Stimulated activated CD4-positive, alpha-beta T cell treated with anti-CD3 and anti-CD28 coated beads, Interleukin-4, amount 100 ng/mL, for 24 hours (primary cell): ENCODE measurements at regions not wholly inside any gene's neighbourhood (a gene's known extent, or its start where the extent isn't known, plus 50 kb on each side); places are given as distances from the start of the nearest gene placed in this dataset.
"Not testable (repeated sequence)": the region's sequence is repeated elsewhere in the genome, so short reads cannot be mapped to it uniquely, and the experiment has no call there.

Experiments
- DNase-seq: peaks from one replicate; pipeline ENCODE4 v3.0.0-alpha.2; 2020

DNA sequence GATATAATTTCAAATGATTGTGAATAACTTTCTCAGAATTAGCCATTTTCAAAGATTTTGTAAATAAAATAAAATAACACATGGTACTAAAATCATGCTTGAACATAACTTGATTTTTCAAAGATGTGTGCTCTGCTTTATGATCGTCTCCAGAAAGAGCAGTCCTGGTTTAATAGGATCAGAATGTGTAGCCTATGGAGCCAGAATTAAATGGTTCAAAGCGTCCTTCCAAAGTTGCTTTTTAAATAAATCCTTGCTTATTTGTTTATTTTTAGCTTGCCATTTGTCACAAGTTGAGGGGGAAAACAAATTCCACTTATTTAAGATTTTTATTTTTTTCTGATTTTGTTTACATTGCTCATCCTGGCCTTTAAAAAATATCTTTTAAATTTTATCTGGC is 123.7 kb upstream of the SPRED1 start:
- no peak for DNase-seq

DNA sequence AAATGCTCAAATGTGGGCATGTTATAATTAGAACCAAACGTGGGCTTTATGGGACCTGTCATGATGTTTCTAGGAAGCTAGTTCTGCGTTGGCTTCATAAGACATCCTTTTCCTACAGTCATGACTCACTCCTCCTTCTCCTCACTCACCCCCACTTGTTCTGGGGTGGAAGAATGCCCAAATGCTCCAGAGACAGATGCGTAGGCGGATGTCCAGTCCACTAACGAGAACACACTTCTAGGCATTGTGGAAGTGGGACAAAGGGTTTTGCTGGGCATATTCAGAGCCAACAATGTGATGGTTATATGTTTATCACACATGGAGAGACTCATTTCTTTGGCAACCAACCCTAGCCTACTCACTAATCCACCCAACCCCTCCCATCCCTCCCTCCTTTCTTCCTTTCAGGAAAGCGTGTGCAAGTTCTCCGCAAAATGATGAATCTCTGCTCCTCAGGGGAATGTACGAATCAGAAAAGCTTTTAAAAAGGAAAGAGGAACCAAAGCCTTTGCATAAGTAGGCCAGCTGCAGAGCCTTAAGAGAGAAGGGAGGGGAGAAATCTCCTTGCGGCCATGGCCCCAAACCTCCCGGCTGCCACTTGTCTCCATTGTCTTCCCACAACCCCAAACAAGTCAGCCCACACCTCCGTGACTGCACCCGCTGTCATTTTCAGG is 123.0 kb upstream of the SPRED1 start:
- no peak for DNase-seq

DNA sequence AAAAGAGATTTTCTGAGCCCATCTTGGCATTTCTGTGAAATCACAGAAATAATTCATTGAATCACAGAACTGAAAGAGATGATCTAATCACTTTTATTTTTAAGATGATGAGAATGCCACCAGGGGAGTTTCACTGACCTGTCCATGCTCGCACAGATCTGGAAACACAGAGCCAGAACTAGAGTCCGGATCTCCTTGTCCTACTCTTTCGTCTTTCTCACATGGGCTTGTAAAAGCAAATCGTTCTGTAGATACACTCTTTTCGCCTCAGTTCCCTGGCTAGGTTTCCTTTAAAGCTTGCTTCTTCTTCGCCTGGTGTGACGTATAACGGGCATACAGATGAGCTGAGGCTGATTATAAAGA is 122.5 kb upstream of the SPRED1 start:
- no peak for DNase-seq

DNA sequence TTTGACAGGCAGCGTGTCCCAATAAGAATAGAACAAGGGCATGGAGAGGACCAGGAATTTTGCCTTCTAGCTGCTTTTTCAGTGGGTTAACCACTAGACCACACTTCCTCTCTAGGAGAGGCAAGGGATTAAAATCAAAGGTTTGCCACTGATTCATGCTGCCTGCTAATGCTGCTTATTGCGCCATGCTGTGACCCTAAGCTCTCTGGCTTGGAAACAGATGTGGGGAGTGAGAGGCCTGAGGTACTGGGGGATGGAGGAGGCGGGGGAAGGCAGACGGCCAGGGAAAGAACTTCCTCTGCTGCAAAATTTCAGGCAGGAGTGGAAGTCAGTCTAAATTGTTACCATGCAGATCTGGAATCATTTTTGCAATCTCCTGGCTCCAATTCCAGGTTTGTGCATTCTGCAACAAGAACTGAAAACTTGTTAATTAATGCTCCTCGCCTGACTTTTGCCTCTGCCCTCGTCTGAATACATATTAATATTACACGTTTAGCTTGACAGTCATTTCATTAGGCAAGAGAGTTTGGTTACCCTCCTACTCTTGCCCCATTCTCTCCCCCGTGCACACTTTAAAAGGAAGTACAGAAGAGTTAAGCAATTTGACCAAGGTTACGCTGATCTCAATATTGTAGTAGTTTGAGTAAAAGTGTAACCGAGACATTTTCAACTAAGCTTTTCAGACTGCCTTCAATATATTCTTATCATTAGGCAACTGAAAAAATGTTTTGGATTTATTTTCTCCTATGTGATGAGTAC is 121.7 kb upstream of the SPRED1 start:
- no peak for DNase-seq

DNA sequence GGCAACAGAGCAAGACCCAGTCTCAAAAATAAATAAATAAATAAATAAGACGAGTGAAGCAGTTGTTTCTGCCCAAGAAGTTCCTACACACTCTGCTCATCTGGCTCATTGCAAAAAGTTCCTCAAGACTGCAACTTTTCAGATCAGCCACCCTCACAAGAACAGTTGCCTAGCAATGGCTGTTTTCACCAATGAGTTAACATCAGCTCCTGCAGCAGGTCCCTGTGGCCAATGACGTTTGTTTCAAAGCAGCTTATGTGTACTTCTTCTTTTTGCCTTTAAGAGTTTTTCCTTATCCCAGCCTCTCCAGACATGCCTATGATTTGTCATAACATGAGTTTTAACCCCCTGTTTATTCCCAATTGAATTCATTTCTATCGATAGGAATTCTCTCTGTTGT is 118.4 kb upstream of the SPRED1 start:
- DNase-seq: no peak

DNA sequence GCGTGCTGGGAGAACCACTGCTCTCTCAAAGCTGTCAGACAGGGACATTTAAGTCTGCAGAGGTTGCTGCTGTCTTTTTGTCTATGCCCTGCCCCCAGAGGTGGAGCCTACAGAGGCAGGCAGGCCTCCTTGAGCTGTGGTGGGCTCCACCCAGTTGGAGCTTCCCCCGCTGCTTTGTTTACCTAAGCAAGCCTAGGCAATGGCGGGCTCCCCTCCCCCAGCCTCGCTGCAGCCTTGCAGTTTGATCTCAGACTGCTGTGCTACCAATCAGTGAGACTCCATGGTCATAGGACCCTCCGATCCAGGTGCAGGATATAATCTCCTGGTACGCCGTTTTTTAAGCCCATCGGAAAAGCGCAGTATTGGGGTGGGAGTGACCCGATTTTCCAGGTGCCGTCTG is 110.4 kb upstream of the SPRED1 start:
- not testable (repeated sequence) for DNase-seq

DNA sequence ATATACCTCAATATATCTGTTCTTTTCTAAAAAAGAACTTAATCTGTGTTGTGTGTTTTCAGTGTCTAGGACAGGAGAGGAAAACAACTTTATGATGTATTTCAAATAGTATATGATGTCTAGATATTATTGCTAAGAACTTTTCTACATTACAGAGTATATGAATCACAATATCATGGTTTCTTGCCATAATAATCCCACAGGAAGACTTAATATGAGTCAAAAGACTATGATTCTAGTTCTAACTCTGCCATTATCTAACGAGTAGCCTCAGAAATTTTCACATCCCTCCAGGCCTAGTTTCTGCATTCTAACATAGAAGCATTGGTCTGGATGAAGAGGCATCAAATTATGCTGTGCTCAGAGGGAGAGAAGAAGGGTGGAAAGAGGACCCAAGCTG is 107.7 kb upstream of the SPRED1 start:
- no peak for DNase-seq

DNA sequence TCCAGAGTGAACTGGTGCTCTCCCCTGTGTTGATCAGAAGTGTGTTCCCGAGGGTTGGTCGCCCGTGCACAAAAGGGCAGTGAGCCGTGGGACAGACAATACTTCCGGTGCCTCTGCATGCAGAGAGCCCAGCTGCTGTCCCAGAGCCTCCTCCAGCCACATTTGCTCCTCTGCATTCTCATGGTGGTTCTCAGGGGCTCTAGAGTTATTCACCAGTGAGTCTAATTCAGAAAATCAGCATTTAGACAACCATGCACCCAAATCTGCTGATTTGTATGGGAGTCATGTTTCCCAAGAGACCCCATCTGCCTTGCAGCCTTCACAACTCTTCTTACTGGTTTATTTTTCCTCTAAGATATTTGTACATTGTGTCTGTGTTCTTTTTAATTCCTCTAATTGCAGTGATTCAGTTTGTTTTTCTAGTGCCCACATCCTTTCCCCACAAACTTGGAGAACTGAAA is 107.0 kb upstream of the SPRED1 start:
- DNase-seq: no peak

DNA sequence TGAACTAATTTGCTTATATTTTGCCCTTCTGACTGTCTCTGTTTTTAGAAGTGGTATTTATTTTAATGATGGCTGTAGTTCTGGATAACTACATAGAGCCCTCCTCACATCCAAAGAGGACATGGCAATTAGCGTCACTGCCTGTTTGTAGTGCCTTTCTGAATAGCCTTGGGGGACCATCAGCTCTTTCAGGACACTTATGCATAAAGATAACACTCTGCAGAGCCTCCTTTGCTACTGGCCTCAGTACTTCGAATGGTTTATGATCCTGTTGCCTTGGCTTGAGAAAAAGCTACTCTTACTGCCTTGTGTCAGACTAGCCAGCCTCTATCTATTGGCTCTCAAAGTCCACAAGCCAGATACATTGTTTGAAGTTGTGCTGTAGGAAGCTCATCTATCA is 105.4 kb upstream of the SPRED1 start:
- DNase-seq: no peak

DNA sequence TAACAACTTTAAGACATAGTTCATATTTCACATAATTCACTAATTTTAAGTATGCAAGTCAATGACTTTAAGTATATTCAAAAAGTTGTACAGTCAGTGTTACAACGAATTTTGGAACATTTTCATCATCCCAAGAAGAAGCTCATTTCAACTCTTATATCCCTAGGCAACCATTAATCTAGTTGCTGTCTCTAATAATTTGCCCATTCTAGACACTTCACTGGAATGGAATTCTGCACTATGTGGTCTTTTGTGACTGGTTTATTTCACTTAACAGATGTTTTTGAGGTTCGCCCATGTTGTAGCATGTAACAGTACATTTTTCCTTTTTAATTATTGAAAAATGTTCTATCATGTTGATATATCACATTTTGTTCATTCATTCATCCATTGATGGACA is 104.2 kb upstream of the SPRED1 start:
- no peak for DNase-seq

DNA sequence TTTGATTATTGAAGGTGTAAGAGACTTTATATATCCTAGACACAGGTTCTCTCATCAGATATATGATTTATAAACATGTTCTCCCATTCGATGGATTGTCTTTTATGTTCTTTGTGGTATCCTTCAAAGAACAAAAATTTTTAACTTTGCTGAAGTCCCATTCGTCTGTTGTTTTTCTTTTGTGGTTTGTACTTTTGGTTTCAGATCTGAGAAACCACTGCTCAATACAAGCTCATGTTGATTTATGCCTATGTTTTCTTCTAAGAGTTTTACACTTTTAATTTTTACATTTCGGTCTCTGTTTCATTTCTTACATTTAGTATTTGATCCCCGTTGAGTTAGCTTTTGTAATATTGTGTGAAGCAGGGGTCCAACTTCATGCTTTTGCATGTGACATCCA is 103.3 kb upstream of the SPRED1 start:
- no peak for DNase-seq

DNA sequence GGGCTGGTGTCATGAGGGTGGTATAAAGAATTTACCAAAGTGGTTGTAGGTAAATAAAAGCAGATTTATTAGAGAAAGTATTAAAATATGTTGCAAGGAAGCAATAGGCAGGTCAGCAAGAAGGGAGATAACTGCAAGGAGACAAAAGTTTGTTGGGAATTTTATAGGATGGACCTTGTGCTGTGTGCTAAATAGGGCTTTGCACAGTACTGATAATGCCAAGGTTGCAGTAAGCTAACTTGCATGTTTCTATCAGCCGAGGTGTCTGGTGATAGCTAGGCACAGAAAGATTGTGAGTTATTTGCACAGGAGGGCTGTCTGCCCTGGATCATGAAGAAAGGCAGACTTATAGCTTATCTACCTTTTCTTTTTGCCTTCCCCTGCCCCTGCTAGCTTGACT is 102.5 kb upstream of the SPRED1 start:
- DNase-seq: no peak

DNA sequence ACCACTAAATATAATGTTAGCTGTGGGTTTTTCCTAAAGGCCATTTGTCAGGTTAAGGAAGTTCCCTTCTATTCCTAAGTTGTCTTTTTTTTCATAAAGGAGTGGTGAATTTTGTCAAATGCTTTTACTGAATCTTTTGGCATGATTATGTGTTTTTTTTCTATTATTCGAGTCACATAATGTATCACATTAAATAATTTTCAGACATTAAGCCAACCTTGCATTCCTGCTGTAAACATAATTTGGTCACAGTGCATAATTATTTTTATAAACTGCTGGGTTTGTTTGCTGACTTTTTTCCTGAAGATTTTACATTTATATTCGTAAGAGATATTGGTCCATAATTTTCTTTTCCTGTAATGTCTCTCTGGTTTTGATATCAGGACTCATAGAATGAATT is 101.8 kb upstream of the SPRED1 start:
- no peak for DNase-seq

DNA sequence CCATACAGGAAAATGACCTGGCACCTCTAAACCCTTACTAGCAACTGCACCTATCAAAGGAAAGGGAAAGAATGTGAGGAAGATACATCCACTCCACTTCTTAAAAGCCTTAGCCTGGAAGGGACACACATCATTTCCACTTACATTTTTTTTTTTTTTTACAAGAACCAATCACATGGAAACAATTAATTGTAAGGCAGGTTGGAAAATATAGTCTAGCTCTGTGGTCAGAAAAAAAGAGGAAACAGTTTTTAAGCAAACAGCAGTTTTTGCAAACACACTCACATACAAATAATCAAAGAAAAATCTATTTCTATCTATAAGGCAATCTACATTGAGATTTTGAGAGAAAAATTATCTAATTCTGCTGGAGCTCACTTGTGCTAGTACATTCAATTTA is 98.9 kb upstream of the SPRED1 start:
- no peak for DNase-seq

DNA sequence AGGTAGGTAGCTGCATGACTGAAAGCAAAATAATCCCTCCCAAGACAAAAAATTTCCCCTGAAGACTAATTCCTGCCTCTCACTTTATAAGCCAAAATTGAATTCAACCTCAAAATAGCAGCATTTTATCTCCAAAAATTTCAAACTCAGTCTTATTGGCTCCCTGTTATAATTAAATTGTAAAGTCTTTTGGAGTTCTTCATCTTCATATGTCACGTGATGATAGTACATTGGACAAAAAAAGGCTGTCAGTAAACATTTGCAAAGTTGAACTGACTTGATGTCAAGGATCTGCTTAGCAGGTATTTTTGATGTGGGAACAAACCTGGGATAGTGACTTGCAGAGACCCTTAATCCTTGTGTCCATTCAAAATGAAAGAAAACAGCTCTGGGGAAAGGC is 98.4 kb upstream of the SPRED1 start:
- DNase-seq: no peak

DNA sequence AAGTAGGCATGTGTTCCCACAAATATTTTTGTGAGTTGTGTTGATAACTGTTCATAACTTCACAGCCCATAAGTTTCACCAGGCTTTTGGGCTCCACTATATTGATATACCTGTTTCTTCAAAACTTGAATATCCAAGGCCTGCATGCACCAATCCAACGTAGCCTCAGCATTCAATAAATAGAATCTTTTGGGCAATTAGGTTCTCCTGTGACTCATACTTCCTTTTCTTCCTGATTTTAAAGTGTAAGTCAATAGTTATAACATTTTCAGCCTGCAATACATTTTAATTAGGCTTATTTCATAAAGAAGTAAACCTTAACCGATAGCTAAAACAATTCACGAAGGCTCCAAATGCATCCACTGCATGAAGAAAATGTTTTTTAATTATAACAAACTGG is 97.8 kb upstream of the SPRED1 start:
- no peak for DNase-seq

DNA sequence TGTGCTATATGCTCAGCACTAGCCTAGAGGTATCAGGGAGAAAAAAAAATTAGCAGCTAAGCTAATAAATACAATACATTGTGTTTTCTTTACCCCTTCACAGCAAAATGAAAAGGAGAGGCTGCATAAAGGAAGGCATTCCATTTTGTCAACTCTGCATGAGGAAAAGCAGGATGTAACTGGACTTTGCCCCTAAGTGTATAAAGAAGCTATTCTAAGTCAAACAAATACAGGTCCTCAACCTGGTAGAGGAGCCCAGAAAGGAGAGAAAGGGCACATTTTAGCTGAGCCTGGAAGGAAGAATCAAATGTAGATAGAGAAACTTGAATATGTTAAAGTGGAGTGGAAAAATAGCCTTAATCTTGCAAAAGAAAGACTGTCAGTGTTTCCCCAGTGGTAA is 89.0 kb upstream of the SPRED1 start:
- DNase-seq: no peak

DNA sequence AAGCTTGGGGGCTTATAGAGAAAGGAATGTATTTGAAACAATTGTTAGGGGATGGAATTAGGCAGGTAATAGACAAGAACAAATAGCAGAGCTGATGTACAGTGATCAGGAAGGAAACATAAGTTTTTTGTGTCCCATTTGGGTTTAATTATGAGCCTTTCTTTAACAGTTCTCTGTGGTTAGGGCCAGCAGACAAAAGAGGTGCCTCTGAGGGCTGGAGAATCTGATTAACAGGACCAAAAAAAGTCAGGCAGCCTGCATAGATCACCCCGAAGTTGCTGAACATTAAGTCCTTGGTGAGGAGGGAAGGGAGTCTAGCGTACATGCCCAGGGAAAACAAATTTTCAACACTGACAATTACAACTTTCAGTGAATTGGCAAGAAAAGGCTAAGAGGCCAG is 88.6 kb upstream of the SPRED1 start:
- no peak for DNase-seq

DNA sequence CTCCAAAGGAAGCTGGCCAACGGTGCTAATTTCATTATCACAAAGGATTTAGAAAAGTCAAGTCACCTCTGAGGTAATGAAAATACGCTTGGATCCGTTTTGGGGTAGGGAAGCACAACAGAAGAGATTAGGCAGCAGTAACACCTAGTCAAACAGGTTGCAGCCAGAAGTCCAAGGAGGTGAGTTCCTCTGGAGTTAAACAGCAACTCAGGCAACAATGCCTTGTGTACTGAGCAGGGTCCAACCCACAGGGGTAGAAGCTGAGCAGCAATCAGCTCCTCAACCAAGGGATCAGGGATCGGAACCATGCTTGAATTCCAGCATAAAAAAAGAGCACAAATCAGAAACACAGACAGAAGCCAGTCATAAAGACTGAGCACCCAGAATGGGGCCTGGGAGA is 88.1 kb upstream of the SPRED1 start:
- DNase-seq: no peak

DNA sequence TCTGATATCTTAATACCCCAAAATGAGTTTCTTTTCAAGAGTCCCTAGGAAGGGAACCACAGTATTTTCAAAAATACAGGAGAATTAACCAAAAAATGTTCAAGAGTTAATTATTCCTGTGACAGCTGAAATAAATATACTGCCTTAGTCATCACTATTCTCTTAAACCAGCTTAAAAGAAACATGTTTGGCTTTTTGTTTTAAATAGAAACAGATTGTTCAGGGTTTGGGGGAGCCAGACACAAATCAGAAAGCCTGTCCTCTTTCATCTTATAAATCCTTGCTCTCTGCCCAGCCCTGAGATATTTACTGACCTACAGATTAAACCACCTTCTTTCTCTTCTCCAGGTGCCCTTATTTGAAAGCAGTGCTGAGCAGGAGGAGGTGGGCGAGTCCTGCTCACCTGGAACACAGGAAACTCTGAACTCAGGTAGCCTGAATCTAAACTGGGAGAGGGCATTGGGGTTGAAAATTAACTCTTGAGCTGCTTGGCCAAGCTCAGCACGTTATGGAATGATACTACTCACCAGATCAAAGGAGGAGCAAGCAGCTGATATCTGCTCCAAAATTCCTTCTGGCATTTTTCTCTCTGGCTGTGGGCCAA is 84.1 kb upstream of the SPRED1 start:
- DNase-seq: no peak

DNA sequence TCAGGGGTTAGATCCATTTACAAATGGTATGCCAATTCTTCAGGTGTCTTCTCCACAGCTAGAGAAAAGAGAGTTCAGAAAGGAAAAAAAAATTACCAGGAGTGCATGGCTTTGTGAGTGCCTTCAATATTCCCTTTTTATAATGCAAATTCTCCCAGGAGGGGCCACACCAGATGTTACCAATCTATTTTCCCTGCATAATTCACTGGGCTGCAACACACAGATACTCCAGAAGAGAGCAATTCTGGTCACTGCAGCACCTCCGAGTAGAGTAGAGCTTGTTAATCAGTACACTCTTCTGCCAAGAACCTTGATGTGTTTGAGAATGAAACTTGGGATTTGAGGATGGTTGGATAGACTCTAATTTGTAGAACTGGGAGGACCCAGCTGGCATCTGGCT is 80.7 kb upstream of the SPRED1 start:
- DNase-seq: no peak

DNA sequence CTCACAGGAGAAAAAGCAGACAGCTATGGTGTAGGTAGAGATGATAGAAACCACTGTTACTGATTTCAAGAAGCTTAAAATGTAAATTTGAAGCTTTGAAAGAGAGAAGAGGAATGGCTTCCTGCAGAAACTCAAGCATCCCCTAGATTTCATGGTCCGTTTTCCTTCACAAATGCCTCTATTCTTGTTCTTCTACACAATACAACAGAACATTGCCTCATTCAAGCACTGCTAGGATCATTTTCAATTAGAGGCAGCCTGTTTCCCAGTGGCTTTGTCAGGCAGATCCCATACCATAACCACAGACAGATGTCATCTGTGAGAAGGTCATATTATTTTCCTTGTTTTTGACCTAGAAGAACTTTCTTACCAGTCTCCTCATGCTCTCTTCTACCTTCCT is 77.9 kb upstream of the SPRED1 start:
- no peak for DNase-seq

DNA sequence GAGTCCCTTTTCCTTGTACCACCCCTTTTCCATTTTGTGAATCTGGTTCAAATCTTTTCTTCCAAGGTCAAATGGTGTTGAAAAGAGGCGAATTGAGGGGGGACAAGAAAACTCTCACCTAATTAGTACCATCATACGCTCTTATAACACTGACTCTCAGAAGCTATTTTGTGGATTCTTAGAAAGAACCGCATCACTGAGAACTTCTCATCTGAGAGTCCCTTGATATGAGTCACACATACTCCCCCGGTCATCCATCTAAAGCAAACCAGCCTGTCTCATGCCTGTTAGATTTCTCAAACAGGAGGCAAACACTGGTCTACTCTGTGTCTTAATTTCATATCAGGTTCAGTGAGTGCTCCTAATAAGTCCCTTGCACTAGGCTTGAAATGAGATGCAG is 76.5 kb upstream of the SPRED1 start:
- DNase-seq: no peak

DNA sequence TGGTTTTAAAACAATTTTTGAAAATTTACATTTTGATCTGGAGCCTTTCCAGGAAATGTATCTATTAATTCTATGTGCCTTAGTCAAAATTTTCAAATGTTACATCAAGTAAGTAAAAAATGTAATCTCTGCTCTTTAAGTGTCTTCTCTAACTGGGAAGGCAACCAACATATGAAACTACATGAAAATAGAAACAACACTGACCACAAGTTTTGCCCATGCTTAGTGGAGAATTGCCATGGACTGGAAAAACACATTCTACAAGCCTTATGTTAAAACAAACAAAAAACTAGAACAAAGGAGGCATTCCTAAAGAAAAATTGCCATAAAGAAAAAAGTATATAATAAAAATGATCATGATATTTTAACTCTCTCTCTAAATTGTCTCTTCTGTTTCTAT is 75.9 kb upstream of the SPRED1 start:
- no peak for DNase-seq

DNA sequence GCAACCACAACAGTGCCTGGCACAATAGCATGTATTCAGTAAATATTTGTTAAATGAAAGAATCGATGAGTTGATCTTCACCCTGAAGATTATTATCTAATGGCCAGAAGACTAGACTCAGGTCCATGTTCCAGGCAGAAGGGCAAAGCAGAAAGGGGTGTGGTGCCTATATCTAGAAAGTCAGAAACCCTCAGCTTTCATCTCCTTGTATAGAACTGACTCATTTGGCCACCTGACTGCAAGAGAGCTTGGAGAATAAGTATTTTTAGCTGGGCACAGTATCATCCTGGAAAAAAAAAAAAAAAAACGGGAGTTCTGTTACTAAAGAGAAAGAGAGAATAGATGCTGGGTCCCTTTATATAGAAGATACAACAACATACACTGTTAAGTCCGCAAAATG is 69.7 kb upstream of the SPRED1 start:
- DNase-seq: no peak
